LNCAP (cell line): ENCODE measurements at regions not wholly inside any gene's neighbourhood (a gene's known extent, or its start where the extent isn't known, plus 50 kb on each side); places are given as distances from the start of the nearest gene placed in this dataset.

Experiments
- CTCF ChIP-seq: fragments of 450-650 bp; IDR thresholded peaks from 2 replicates; pipeline ENCODE4 v1.5.1; 2017; ENCODE audit warnings: mild to moderate bottlenecking

GRCh38 chr12:11576104-11576503 is 73.4 kb upstream of the ETV6 start:
- TF ChIP-seq CTCF = no peak

- TF ChIP-seq CTCF = no peak
These were observed 71.7 kb upstream of the ETV6 start for GRCh38 chr12:11577658-11578260.

GRCh38 chr12:11578461-11578993 is 70.9 kb upstream of the ETV6 start:
- no peak for TF ChIP-seq CTCF

GRCh38 chr12:11580125-11580751 is 69.2 kb upstream of the ETV6 start:
- no peak for TF ChIP-seq CTCF

- peak; percentile 48; the same call in 1 of the 2 replicates for TF ChIP-seq CTCF
These were observed 68.2 kb upstream of the ETV6 start for GRCh38 chr12:11581179-11581755.

GRCh38 chr12:11584221-11584855 is 65.1 kb upstream of the ETV6 start:
- TF ChIP-seq CTCF = no peak

GRCh38 chr12:11592484-11592883 is 57.0 kb upstream of the ETV6 start:
- no peak for TF ChIP-seq CTCF
